Heart left ventricle (tissue), 13 donors: ENCODE measurements at regions not wholly inside any gene's neighbourhood (a gene's known extent, or its start where the extent isn't known, plus 50 kb on each side); places are given as distances from the start of the nearest gene placed in this dataset.

Source experiments
- CTCF ChIP-seq, 12 donors: fragments of 200-600 bp; sonication (generic) in 4 of 12; IDR thresholded peaks; one replicate each; pipeline versions ENCODE4 v1.5.0 to v1.8.0; 2018 to 2022; ENCODE audit warnings: antibody characterized with exemption in 12 of 12, mild to moderate bottlenecking in 5 of 12
- POLR2A ChIP-seq, 2 donors: fragments of 450-650 bp; IDR thresholded peaks; one replicate each; pipeline ENCODE4 v1.6.1; 2017; ENCODE audit warnings: antibody characterized with exemption in 2 of 2, mild to moderate bottlenecking in 2 of 2, moderate library complexity in 2 of 2
- donor health status: ischemic (EF 13 %, LVEDD 7.1; RV severe dilation, severe dysfunction).
- donor health status: DM: no; HTN: yes; CAD: no.
- donor health status: DM: no; HTN: no; CAD: no.
- donor health status: ischemic (EF 25% LVEDD 6.9; RV normal size, moderate dysfunction).
- donor health status: ischemic (EF 25% LVEDD 5.7; RV mildly dilated, moderate dysfunction).
- donor health status: ischemic (EF 35%, LVEDD 5.7; RV mildly dilated, moderate dysfunction).
- donor health status: nonischemic (EF 11% LVEDD 7.7; RV severe dilation, severe dysfunction).
- donor health status: DM: yes; HTN: yes; CAD: no.
- donor health status: PGD.
- donor health status: ischemic (EF 29% LVEDD 5.4; RV normal size, mild dysfunction).
- donor health status: nonischemic (EF 23%, LVEDD 6.1; RV moderate dilation, normal function).

- TF ChIP-seq CTCF (IDR thresholded peaks at IDR 0.05) (no peak), POLR2A (IDR thresholded peaks at IDR 0.05) (no peak)
These were observed 257.8 kb upstream of the DCBLD2 start for GRCh38 chr3:99159220-99159762.
